Astrocyte of the hippocampus (primary cell): ENCODE measurements at regions not wholly inside any gene's neighbourhood (a gene's known extent, or its start where the extent isn't known, plus 50 kb on each side); places are given as distances from the start of the nearest gene placed in this dataset.

Experiments used
- DNase-seq: peaks from one replicate; pipeline ENCODE4 v3.0.0; 2011; ENCODE audit warnings: low read depth, low spot score

GRCh38 chr2:80930777-80931176 is 626.2 kb upstream of the LRRTM1 start:
- no peak for DNase-seq

GRCh38 chr2:80926168-80926567 is 621.6 kb upstream of the LRRTM1 start:
- no peak for DNase-seq

DNA sequence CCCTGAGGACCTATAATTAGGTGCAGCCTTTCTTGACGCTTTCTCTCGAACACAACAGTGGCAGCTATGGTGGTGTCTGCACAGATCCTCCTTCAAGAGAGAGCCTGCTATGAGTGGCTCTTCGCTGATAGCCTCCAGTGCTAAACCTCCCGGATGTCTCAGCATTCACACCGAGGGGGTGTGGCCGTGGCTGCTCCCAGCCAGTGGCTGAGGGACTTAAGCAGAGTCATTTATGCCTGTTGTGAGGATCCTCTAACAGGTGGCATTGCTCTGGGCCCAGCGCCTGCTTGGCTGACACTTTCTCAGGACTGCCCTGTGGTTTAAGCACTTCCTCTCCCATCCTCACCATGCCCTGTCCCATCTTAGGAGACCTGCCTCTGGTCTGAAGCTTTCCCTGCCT is 592.0 kb upstream of the LRRTM1 start:
- no peak for DNase-seq

- DNase-seq, result no peak
Measured at GRCh38 chr2:80894486-80894885, 589.9 kb upstream of the LRRTM1 start.

- no peak for DNase-seq
Measured at GRCh38 chr2:80893711-80894110, 589.2 kb upstream of the LRRTM1 start.

DNA sequence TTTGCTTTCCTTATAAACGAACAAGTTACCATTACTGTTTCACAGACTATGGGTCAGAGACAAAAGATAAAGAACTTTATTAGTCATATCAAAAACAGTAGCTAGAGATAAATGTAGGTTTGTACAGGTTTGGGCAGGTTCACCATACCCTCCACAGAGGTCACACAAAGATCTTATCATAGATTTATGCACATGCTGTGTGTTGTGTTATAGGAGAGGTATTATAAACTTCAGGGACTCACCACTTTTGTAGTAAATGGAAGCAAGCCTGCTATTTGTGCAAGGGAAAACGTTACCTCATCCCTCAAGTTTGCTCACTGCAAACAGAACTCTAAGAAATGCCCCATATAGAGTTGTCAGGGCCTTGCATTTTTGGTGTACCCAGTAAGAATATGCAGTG is 584.5 kb upstream of the LRRTM1 start:
- no peak for DNase-seq

- DNase-seq, result no peak
Measured at GRCh38 chr2:80887841-80888378, 583.4 kb upstream of the LRRTM1 start.

GRCh38 chr2:80874374-80874773 is 569.8 kb upstream of the LRRTM1 start:
- no peak for DNase-seq

GRCh38 chr2:80869858-80870438 is 565.4 kb upstream of the LRRTM1 start:
- DNase-seq, result no peak

GRCh38 chr2:80863147-80863714 is 558.7 kb upstream of the LRRTM1 start:
- no peak for DNase-seq

- DNase-seq, result no peak
Measured at GRCh38 chr2:80858965-80859364, 554.4 kb upstream of the LRRTM1 start.

GRCh38 chr2:80856227-80856626 is 551.7 kb upstream of the LRRTM1 start:
- DNase-seq, result no peak

GRCh38 chr2:80854831-80855230 is 550.3 kb upstream of the LRRTM1 start:
- DNase-seq, result no peak

GRCh38 chr2:80852808-80853139 is 548.2 kb upstream of the LRRTM1 start:
- DNase-seq, result no peak

DNA sequence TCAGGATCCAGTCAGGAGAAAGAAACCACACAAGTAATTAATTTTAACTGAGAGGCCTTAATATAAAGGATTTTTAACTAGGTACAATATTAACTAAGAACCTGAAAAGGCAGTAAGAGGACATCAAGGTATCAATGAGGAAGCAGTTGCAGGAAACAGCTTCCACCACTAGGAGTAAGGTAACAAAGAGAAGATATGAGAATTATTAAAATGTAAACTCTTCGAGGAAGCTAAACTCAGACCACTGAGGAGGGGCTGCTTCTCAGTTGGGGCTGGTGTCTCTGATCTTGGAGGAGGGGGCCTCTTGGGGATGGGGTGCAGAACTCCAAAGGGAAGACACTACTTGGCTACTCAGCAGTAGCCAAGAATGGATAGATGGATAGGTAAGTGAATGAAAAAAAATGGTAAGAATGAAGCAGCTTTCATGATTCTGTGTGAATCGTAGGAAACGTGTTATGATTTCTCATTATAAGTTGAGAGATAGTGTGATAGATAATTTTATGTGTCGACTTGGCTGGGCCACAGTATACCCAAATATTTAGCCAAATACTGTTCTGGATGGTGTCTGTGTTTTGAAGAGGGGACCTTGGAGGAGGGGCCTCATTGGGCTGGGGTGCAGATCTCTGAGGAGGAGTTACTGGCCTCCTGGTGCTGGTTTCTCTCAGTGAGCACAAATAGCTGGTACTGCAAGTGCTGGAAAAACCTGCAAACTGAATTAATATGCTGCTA is 547.7 kb upstream of the LRRTM1 start:
- DNase-seq, result no peak

- DNase-seq, result no peak
Measured at GRCh38 chr2:80830891-80831290, 526.3 kb upstream of the LRRTM1 start.

DNA sequence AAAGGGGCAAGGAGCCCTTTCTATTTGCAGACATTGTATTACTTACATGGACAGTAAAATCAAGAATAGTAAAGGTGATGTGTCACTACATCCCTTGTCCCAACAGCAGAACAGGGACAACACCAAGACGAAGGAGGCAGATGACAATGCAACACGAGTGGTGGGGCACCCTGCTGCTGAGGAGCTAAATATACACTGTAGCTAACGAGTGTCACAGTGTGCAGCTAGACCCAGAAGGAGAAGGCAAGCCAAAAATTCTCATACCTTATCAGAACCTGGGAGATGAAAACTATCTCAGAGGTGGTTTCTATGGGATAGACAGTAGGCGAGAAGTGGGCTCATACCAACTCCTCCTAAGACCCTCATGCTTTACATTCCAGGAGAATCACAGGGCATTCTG is 518.4 kb upstream of the LRRTM1 start:
- DNase-seq, result no peak

DNA sequence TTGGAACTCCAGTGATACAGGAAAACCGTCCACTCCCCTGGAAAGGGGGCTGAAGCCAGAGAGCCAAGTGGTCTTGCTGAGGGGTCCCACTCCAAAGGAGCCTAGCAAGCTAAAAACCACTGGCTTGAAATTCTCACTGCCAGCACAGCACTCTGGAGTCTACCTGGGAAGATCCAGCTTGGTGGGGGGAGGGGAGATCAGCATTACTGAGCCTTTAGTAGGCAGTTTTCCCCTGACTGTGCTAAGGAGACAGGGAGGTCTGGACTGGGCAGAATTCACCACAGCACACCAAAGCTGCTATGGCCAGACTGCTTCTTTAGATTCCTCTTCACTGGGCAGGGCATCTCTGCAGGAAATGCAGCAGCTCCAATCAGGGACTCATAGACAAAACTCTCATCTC is 510.7 kb upstream of the LRRTM1 start:
- DNase-seq, result no peak

GRCh38 chr2:80786584-80786983 is 482.0 kb upstream of the LRRTM1 start:
- no peak for DNase-seq

- DNase-seq, result no peak
Measured at GRCh38 chr2:80778704-80779103, 474.2 kb upstream of the LRRTM1 start.

DNA sequence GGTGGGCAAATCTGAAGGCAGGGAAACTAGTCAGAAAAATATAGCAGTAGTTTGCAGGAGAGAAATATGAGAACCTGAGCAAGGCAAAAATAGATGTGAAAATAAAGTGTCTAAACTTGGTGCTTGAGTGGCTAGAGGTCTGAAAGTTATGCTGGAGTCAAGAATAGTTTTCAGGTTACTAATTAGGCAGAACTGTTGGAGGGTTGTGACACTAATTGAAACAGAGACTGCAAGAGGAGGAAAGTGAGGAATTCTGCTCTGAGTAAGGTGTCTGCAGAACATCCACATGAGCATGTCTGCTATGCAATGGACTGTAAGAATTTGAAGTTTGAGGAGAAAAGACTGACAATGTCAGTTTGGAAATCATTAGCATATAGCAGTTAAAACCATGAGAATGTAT is 444.0 kb upstream of the LRRTM1 start:
- no peak for DNase-seq

DNA sequence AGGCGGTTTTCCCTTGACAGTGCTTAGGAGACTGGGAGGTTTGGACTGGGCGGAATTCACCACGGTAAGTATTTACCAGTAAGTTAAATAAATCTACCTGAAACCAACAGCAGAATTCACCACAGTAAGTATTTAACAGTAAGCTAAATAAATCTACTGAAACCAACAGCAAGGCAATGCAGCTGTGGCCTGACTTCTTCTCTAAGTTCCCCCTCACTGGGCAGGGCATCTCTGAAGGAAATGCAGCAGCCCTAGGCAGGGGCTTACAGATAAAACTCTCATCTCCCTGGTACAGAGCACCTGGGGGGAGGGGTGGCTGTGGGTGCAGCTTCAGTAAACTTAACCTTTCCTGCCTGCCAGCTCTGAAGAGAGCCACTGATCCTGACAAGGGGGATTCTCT is 432.5 kb upstream of the LRRTM1 start:
- no peak for DNase-seq

DNA sequence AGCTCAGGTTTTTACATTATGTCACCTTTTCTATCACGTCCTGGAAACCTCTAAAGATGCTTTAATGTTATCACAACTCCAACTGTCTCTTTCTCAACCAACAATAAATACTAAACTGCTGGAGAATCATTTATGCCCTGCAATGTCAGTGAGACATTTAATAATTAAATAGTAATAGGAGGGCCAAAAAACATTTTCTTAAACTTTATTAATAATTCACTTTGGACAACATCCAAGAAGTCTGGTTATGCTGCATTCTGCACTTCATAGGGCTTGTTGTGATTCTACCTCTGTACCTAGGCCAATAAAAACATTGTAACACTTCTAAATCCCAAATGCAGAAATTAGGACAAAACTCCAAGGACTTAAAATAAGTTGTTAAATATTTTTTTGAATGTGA is 420.4 kb upstream of the LRRTM1 start:
- no peak for DNase-seq
